ENCODE measurements at regions not wholly inside any gene's neighbourhood (a gene's known extent, or its start where the extent isn't known, plus 50 kb on each side); places are given as distances from the start of the nearest gene placed in this dataset.

DNA sequence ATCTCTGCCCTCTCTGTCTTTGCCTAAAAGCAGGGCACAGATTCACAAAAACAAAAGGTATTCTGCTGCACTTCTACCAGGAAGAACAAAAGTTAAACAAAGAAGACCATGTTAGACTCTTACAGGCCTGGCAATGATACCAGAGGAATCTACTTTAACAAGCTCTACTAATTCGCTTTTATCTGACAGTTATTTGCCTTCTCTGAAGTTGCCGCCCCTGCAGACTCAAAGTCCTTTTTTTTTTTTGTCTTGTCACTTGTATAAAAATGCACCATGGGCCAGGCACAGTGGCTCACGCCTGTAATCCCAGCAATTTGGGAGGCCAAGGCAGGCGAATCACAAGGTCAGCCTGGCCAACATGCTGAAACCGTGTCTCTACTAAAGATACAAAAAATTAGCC, 176.5 kb upstream of the UBL3 start:
- H3K4me1 ChIP-seq: peaks cover 5% of the 10 kb centered on the region; the same call in 1 of the 2 replicates
- H3K4me3 ChIP-seq: no peak overlapping the region
- no peaks in the 10 kb centered on the region for H4K20me1 ChIP-seq

GRCh38 chr13:30026093-30026492, 175.7 kb upstream of the UBL3 start:
- Histone ChIP-seq H4K20me1 (no peaks in the 10 kb centered on the region), H3K4me1 (peaks cover 14% of the 10 kb centered on the region), H3K27ac (no peak overlapping the region), H3K9me3 (no peaks in the 10 kb centered on the region), H3K9ac (no peak overlapping the region), H3K4me2 (no peak overlapping the region), H3K36me3 (no peaks in the 10 kb centered on the region), H3K27me3 (no peaks in the 10 kb centered on the region), H3K4me3 (no peak overlapping the region)
- TF ChIP-seq Cebpa-rat (IDR thresholded peaks at IDR 0.05): no peak

More for the DNA sequence above, 176.5 kb upstream of the UBL3 start:
- H3K27ac ChIP-seq: no peak overlapping the region
- H3K36me3 ChIP-seq: no peaks in the 10 kb centered on the region
- no peak overlapping the region for H3K4me2 ChIP-seq
- H3K9ac ChIP-seq: no peak overlapping the region
- H3K27me3 ChIP-seq: no peaks in the 10 kb centered on the region
- TF ChIP-seq Cebpa-rat (IDR thresholded peaks at IDR 0.05): no peak
- no peaks in the 10 kb centered on the region for H3K9me3 ChIP-seq

DNA sequence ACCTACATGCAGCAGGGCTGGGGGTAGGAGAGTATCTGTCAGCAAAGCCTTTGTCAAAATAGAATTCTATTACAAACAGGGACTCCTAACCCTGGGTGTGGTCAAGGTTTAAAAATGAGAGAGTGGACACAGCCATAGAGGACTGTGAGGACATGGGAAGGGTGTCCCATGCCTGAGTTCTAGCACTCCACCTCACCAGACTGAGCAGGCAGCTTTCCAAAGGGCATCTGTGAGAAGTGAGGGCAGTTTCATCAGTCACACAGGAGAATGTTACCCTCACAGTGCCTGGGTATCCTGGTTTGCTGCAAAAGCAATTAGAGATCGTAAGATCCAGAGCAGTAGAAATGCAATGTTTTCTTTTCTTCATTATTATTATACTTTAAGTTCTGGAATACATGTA, 174.9 kb upstream of the UBL3 start:
- Histone ChIP-seq H3K4me3 (no peak overlapping the region), H3K9me3 (no peaks in the 10 kb centered on the region), H3K9ac (no peak overlapping the region), H3K27ac (no peak overlapping the region), H4K20me1 (no peaks in the 10 kb centered on the region), H3K4me2 (no peak overlapping the region), H3K27me3 (no peaks in the 10 kb centered on the region), H3K36me3 (no peaks in the 10 kb centered on the region), H3K4me1 (peaks cover 15% of the 10 kb centered on the region)
- TF ChIP-seq Cebpa-rat (IDR thresholded peaks at IDR 0.05): no peak

DNA sequence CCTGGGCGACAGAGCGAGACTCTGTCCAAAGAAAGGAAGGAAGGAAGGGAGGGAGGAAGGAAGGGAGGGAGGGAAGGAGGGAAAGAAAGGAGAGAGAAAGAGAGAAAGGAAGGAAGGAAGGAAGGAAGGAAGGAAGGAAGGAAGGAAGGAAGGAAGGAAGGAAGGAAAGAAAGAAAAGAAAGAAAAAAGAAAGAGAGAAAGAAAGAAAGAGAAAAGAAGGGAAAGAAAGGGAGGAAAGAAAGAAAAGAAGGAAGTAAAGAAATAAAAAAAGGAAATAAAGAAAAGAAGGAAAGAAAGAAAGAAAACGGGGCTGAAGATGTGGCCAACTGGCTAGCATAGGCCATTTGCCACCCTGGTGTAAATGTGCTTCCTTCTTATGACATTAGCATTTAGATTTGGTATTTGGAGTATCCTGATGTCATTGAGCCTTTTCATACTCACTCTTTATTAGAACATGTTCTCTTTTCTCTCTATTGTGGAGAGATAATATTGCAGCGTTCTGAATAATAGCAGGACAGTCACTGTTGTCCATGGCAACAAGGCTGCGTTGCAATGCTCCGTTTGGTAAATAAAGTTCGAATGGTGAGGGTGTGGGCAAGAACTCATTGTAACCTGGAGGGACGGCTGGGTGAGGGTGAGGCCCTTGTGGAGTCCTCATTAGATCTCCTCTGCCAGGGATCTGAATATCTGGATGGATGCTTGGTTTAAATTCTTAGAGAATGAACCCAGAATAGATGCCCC, 173.9 kb upstream of the UBL3 start:
- Histone ChIP-seq H3K9ac (no peak overlapping the region), H3K36me3 (no peaks in the 10 kb centered on the region), H3K4me2 (no peak overlapping the region), H3K4me3 (no peak overlapping the region), H4K20me1 (no peaks in the 10 kb centered on the region), H3K27ac (no peak overlapping the region), H3K27me3 (no peaks in the 10 kb centered on the region), H3K9me3 (no peaks in the 10 kb centered on the region), H3K4me1 (peaks cover 17% of the 10 kb centered on the region)
- TF ChIP-seq Cebpa-rat (IDR thresholded peaks at IDR 0.05): no peak

- Histone ChIP-seq H3K27ac (no peak overlapping the region), H3K4me2 (no peak overlapping the region), H3K27me3 (no peaks in the 10 kb centered on the region), H3K9me3 (no peaks in the 10 kb centered on the region), H3K4me1 (peaks cover 24% of the 10 kb centered on the region), H3K9ac (no peak overlapping the region), H4K20me1 (no peaks in the 10 kb centered on the region), H3K4me3 (no peak overlapping the region), H3K36me3 (no peaks in the 10 kb centered on the region)
- TF ChIP-seq Cebpa-rat (IDR thresholded peaks at IDR 0.05): no peak
Observed at GRCh38 chr13:30023196-30023895, 172.9 kb upstream of the UBL3 start.

DNA sequence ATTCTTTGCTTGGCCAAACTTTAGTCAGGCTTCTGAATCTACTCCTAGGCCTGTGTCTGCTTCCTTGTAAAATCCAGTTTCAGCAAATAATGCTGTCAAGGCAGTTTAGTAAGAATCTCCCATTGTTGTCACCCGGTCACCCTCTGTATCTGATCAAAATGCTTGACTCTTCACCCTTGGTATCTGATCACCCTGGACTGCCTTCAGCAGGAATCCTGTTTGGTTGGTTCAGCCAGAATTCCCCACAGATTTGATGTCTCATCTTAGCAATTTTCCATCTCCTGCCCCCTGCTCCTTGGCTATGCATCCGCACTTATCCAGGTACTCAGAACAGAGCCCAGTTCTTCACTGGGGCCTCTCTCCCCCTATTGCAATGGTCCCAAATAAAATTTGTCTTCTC, 172.4 kb upstream of the UBL3 start:
- Histone ChIP-seq H3K27me3 (no peaks in the 10 kb centered on the region), H3K9ac (no peak overlapping the region), H4K20me1 (no peaks in the 10 kb centered on the region), H3K4me3 (no peak overlapping the region), H3K4me2 (no peak overlapping the region), H3K4me1 (peaks cover 24% of the 10 kb centered on the region), H3K36me3 (no peaks in the 10 kb centered on the region), H3K27ac (no peak overlapping the region), H3K9me3 (no peaks in the 10 kb centered on the region)
- no peak for TF ChIP-seq Cebpa-rat (IDR thresholded peaks at IDR 0.05)

DNA sequence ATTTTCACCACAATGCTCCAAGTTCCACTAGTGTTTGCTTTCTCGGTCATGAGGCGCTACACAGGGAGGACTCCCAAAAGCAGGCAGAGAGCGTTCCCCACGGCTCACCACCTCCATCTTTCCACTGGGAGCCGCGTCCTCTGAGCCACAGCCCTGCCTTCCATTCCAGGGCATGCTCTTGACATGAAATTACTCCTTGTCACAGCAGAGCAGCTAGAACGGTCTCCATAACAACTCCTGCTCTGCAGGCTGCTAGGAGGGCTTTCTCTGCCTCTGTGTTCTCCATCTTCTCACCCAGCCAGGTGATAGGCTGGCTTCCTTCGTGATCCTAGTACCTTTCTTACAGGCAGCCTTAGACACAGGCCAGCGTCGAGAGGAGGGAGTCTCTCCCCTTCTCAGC, 171.8 kb upstream of the UBL3 start:
- Histone ChIP-seq H3K9ac (no peak overlapping the region), H3K4me1 (peaks cover 20% of the 10 kb centered on the region), H3K36me3 (no peaks in the 10 kb centered on the region), H3K27me3 (no peaks in the 10 kb centered on the region), H3K4me2 (no peak overlapping the region), H3K27ac (no peak overlapping the region), H3K4me3 (no peak overlapping the region), H4K20me1 (no peaks in the 10 kb centered on the region), H3K9me3 (no peaks in the 10 kb centered on the region)
- no peak for TF ChIP-seq Cebpa-rat (IDR thresholded peaks at IDR 0.05)

GRCh38 chr13:30021611-30022010, 171.2 kb upstream of the UBL3 start:
- Histone ChIP-seq H3K4me1 (peaks cover 20% of the 10 kb centered on the region), H3K9me3 (no peaks in the 10 kb centered on the region), H4K20me1 (no peaks in the 10 kb centered on the region), H3K4me3 (no peak overlapping the region), H3K9ac (no peak overlapping the region), H3K27ac (no peak overlapping the region), H3K27me3 (no peaks in the 10 kb centered on the region), H3K36me3 (no peaks in the 10 kb centered on the region), H3K4me2 (peak overlapping the region; percentile 15)
- no peak for TF ChIP-seq Cebpa-rat (IDR thresholded peaks at IDR 0.05)

GRCh38 chr13:30020726-30021312, 170.4 kb upstream of the UBL3 start:
- peaks cover 20% of the 10 kb centered on the region for H3K4me1 ChIP-seq
- no peak overlapping the region for H3K9ac ChIP-seq
- no peaks in the 10 kb centered on the region for H3K36me3 ChIP-seq
- no peak for TF ChIP-seq Cebpa-rat (IDR thresholded peaks at IDR 0.05)
- peak overlapping the region; percentile 15; the same call in 1 of the 2 replicates for H3K4me2 ChIP-seq
- no peaks in the 10 kb centered on the region for H4K20me1 ChIP-seq
- no peaks in the 10 kb centered on the region for H3K9me3 ChIP-seq
- H3K27ac ChIP-seq: no peak overlapping the region
- H3K4me3 ChIP-seq: no peak overlapping the region
- no peaks in the 10 kb centered on the region for H3K27me3 ChIP-seq
